GM10266 (cell line): ENCODE measurements at regions not wholly inside any gene's neighbourhood (a gene's known extent, or its start where the extent isn't known, plus 50 kb on each side); places are given as distances from the start of the nearest gene placed in this dataset.
"Not testable (repeated sequence)": the region's sequence is repeated elsewhere in the genome, so short reads cannot be mapped to it uniquely, and the experiment has no call there.

Source experiments
- DNase-seq: peaks from one replicate; pipeline ENCODE4 v3.0.0; 2012; ENCODE audit errors: extremely low spot score
- CTCF ChIP-seq: IDR thresholded peaks from 2 replicates; pipeline ENCODE4 v1.5.1; 2012; ENCODE audit warnings: mild to moderate bottlenecking, low read depth; ENCODE audit not compliant: control insufficient read depth, insufficient read depth; ENCODE audit errors: missing control alignments

GRCh38 chr12:13404631-13405473, 208.3 kb downstream of the EMP1 start:
- TF ChIP-seq CTCF, result no peak
- no peak for DNase-seq

GRCh38 chr12:13404111-13404628, 207.6 kb downstream of the EMP1 start:
- TF ChIP-seq CTCF, result no peak
- no peak for DNase-seq

DNA sequence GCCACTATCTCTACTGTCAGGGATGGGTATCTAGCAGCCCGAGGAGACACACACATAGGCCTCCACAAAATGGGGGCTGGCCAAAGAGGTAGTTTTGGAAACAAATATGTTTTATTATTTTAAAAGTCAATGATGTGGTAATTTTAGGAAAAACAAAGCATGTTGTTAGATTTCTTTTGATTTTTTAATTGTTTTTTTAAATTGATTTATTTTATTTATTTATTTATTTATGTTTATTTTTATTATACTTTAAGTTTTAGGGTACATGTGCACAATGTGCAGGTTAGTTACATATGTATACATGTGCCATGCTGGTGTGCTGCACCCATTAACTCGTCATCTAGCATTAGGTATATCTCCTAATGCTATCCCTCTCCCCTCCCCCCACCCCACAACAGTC, 194.8 kb downstream of the EMP1 start:
- DNase-seq, result not testable (repeated sequence)

- DNase-seq, result no peak
- no peak for TF ChIP-seq CTCF
Observed at GRCh38 chr12:13390918-13391317, 194.4 kb downstream of the EMP1 start.

GRCh38 chr12:13390381-13390861, 193.9 kb downstream of the EMP1 start:
- no peak for TF ChIP-seq CTCF

DNA sequence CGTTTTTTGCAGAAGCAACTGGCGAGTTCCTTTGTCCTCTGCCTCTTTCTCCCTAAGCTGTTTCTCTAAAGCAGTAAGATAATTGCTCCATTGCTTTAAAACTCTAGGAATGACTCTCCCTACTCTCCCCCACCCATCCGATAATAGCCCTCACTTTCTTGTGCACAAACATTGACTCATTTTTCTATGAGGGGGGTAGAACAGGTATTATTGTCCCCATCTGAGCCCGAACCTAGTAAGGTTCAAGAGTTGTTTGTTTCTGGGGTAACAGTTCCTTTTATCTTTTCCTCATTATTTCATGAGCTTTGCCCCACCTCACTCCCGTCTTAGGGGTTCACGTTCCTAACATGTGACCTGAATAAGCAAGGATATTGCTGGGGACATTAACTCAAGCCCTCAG, 190.6 kb downstream of the EMP1 start:
- DNase-seq, result no peak
- TF ChIP-seq CTCF, result no peak

More at GRCh38 chr12:13390381-13390861, 193.9 kb downstream of the EMP1 start:
- DNase-seq, result no peak

DNA sequence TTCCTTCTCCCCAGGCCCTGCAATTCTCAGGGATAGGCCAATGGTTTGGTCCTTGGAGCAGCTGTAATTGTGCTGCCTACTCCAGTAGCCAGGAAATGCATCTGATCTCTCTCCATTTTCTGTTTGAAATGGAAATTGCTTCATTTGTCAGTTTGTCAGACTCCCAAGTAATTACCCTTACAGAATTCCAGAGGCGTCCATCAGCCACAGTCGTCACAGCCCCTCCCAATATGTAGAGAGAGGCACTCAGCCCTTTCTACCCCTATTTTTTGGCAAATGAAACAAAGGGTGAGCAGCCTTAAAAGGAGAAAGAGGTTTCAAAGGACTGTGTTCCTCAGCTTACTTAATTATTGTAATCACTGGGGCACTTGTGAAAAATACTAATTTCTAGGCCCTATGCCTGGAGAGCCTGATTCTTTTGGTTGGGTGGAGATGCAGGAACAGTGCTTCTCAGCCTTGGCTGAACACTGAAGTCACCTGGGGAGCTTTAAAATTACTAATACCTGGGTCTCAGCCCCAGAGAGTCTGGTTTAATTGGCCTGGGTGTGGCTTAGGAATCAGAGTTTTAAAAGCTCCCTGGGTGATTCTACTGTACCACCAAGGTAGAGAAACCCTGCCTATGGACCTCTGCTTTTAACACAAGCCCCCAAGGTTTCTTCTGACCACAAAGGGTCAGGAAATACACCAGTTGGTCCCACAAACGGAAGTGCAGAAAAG, 190.0 kb downstream of the EMP1 start:
- no peak for TF ChIP-seq CTCF
- no peak for DNase-seq
